ENCODE measurements at regions not wholly inside any gene's neighbourhood (a gene's known extent, or its start where the extent isn't known, plus 50 kb on each side); places are given as distances from the start of the nearest gene placed in this dataset.

DNA sequence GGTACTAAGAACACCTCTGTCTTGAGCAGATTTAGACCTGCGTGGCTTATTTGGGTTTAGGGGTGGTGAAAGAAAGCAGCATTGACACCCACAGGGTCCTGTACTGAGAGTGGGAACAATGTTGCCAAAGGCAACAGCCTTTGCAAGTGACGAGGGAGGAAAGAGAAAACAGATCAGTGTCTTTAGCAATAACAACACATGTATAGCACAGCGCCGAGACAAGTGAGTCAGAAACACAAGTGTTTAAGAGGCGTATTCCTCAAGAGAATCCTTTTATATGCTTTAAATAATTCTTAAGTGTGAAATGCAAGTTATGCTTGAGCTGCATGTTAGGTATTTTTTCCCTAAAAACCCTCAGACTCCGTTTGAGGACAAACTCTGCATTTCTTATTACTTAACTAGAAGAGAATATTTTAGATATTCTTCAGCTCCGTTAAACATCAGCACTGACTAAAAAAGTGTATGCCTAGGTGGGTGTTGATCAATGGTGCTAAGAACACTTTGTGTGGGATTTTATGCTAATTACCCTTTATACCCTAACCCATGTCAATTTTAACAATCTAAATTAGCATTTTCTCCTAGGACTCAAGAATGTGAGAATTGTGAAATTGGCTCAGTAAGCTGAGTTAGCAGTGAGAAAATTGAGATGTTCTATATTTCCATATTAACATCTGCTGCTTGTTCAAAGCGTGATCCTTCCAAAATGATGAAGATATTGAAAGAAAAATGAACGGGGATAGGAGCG lies 1095.4 kb upstream of the CELF2 start:
- ChIA-PET CTCF (interaction anchor here (1.2 kb wide), 1 partner anchor 9 kb away, joined by 7 read pairs; no protein-coding TSS in a partner anchor), POLR2A (no interaction called here)
- TF ChIP-seq, protein P1, sequence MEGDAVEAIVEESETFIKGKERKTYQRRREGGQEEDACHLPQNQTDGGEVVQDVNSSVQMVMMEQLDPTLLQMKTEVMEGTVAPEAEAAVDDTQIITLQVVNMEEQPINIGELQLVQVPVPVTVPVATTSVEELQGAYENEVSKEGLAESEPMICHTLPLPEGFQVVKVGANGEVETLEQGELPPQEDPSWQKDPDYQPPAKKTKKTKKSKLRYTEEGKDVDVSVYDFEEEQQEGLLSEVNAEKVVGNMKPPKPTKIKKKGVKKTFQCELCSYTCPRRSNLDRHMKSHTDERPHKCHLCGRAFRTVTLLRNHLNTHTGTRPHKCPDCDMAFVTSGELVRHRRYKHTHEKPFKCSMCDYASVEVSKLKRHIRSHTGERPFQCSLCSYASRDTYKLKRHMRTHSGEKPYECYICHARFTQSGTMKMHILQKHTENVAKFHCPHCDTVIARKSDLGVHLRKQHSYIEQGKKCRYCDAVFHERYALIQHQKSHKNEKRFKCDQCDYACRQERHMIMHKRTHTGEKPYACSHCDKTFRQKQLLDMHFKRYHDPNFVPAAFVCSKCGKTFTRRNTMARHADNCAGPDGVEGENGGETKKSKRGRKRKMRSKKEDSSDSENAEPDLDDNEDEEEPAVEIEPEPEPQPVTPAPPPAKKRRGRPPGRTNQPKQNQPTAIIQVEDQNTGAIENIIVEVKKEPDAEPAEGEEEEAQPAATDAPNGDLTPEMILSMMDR (IDR thresholded peaks at IDR 0.05; ENCODE audit: control extremely low read depth, extremely low read depth, low read depth, missing control alignments) = no peak
- no peak for DNase-seq (ENCODE audit: extremely low spot score)

DNA sequence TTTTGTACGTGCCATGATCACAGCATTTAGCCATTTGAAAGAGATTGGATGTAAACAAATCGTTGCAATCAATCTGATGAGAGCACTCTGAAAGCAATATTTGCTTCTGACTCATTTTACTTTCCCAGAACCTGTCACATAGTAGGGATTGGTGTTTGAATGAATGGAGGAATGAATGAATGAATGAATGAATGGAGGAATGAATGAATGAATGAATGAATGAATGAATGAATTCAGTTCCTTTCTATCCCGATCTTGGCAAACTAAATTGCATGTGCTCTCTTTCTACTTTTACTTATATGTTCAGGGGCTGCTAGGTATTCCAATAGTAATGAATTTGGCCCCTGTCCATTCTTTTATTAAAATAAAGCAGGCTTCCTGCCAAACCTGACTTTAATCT lies 1091.7 kb upstream of the CELF2 start:
- CTCF ChIA-PET = no interaction called here
- TF ChIP-seq, protein P1 (IDR thresholded peaks at IDR 0.05; ENCODE audit: control extremely low read depth, extremely low read depth, low read depth, missing control alignments) = no peak

DNA sequence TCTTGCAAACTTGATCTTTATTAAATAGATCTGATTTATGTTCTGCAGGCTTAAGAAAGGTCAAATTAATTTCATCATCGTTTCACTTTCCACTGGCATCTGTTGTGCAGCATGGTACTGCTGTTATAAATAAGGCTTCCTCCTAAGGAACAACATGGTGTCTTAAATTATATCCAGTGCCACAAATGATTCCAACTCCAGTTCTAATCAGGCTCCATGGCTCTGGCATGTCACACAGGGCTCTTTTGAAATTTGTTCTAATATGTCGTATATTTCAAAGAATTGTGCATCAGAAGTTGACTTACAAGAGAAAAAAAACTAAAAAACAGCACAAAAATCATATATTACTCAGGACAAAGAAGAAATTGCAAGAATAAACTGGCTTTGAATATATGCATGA lies 1090.8 kb upstream of the CELF2 start:
- TF ChIP-seq, protein P1 (IDR thresholded peaks at IDR 0.05; ENCODE audit: control extremely low read depth, extremely low read depth, low read depth, missing control alignments) = no peak
- ChIA-PET POLR2A (no interaction called here), CTCF (no interaction called here)
- no peak for DNase-seq (ENCODE audit: extremely low spot score)

More for the DNA sequence above, 1091.7 kb upstream of the CELF2 start:
- POLR2A ChIA-PET = no interaction called here
- DNase-seq (ENCODE audit: extremely low spot score) = no peak

DNA sequence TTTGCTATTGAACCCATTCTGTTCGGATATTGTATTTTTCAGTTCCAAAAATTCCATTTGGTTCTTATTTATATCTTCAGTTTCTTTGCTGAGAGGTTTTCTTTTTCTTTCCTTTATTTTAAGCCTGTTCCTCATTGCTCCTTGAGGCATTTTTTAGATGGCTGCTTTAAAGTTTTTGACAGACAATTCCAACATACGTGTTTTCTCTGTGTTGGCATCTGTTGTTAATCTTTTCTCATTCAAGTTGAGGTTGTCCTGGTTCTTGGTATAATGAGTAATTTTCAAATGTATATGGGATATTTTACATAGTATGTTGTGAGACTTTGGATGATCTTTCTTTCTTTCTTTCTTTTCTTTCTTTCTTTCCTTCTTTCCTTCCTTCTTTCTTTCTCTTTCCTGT lies 1078.0 kb upstream of the CELF2 start:
- no peak for DNase-seq (ENCODE audit: extremely low spot score)
- CTCF ChIA-PET = no interaction called here
- TF ChIP-seq, protein P1 (IDR thresholded peaks at IDR 0.05; ENCODE audit: control extremely low read depth, extremely low read depth, low read depth, missing control alignments) = no peak
- POLR2A ChIA-PET = no interaction called here

DNA sequence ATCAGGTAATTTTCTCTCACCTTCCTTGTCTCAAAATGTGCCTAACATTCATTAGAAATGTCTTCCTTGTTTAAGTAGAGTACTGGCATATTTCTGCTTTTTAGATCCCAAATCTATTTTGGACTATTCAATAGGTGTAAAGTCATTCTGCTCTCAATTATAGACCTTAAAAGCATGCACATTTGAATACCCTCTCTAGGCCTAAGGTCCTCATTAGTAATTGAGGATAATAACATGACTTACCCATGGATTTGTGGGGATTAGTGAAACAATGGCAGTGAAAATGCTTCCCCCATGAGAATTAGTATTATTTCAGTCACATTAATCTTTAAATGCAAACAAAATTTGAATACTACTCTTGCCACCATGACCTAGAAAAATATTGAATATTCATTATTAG lies 1073.0 kb upstream of the CELF2 start:
- no peak for DNase-seq (ENCODE audit: extremely low spot score)
- ChIA-PET POLR2A (no interaction called here), CTCF (no interaction called here)
- TF ChIP-seq, protein P1 (IDR thresholded peaks at IDR 0.05; ENCODE audit: control extremely low read depth, extremely low read depth, low read depth, missing control alignments) = no peak

GRCh38 chr10:9950070-9950469 lies 1067.6 kb upstream of the CELF2 start:
- POLR2A ChIA-PET = no interaction called here
- TF ChIP-seq, protein P1 (IDR thresholded peaks at IDR 0.05; ENCODE audit: control extremely low read depth, extremely low read depth, low read depth, missing control alignments) = no peak
- no peak for DNase-seq (ENCODE audit: extremely low spot score)
- CTCF ChIA-PET = interaction anchor here (1.2 kb wide), 1 partner anchor 8 kb away, joined by 3 read pairs; no protein-coding TSS in a partner anchor
